HEK293T (cell line): ENCODE measurements at regions not wholly inside any gene's neighbourhood (a gene's known extent, or its start where the extent isn't known, plus 50 kb on each side); places are given as distances from the start of the nearest gene placed in this dataset.

Experiments used
- CTCF ChIA-PET: fragments of 350-600 bp; formaldehyde crosslinking; extraction: SDS; loops from one replicate; lab custom pipeline; 2021; ENCODE audit warnings: antibody characterized with exemption, inconsistent platforms; lab: Yijun Ruan, JAX
- POLR2A ChIA-PET: fragments of 350-600 bp; formaldehyde crosslinking; extraction: SDS; loops from one replicate; lab custom pipeline; 2020; ENCODE audit warnings: antibody characterized with exemption, inconsistent platforms; lab: Yijun Ruan, JAX
- DNase-seq: peaks from one replicate; pipeline ENCODE4 v3.0.0; 2012; ENCODE audit warnings: mixed read lengths; ENCODE audit errors: extremely low spot score
- ARNT ChIP-seq: fragments of 450-650 bp; IDR thresholded peaks from 2 replicates; pipeline ENCODE4 v1.6.1; 2017; ENCODE audit warnings: mild to moderate bottlenecking
- ELF4 ChIP-seq: fragments of 450-650 bp; IDR thresholded peaks from 2 replicates; pipeline ENCODE4 v1.6.1; 2017; ENCODE audit warnings: antibody characterized with exemption
- FOXA1 ChIP-seq: fragments of 450-650 bp; IDR thresholded peaks from 2 replicates; pipeline ENCODE4 v1.6.1; 2016; ENCODE audit warnings: mild to moderate bottlenecking
- FOXK2 ChIP-seq: fragments of 450-650 bp; IDR thresholded peaks from 2 replicates; pipeline ENCODE4 v1.6.1; 2016; ENCODE audit warnings: mild to moderate bottlenecking
- HDGF ChIP-seq: fragments of 450-650 bp; IDR thresholded peaks from 2 replicates; pipeline ENCODE4 v1.6.1; 2017; ENCODE audit warnings: antibody characterized with exemption, borderline replicate concordance
- PKNOX1 ChIP-seq: fragments of 450-650 bp; IDR thresholded peaks from 2 replicates; pipeline ENCODE4 v1.6.1; 2016
- ZNF384 ChIP-seq: fragments of 450-650 bp; IDR thresholded peaks from 2 replicates; pipeline ENCODE4 v1.6.1; 2016

- no peak for TF ChIP-seq ELF4
- no peak for TF ChIP-seq ARNT
- TF ChIP-seq FOXK2, result no peak
- no peak for TF ChIP-seq FOXA1
- TF ChIP-seq ZNF384, result no peak
- no peak for TF ChIP-seq HDGF
- TF ChIP-seq PKNOX1, result no peak
- CTCF ChIA-PET, result interaction anchor here (1.3 kb wide), 1 partner anchor 167 kb away, joined by 4 read pairs; no protein-coding TSS in a partner anchor
- DNase-seq, result no peak
- POLR2A ChIA-PET, result no interaction called here
Observed at GRCh38 chr7:29754874-29755490, 51.3 kb upstream of the WIPF3 start.
